Ascending aorta (tissue), 2 donors: ENCODE measurements at regions not wholly inside any gene's neighbourhood (a gene's known extent, or its start where the extent isn't known, plus 50 kb on each side); places are given as distances from the start of the nearest gene placed in this dataset.

ENCODE experiments used
- DNase-seq, 2 donors: peaks; one replicate each; pipeline ENCODE4 v3.0.0-alpha.2; 2019; ENCODE audit warnings: low spot score in 2 of 2
- H3K27ac ChIP-seq, 2 donors: fragments of 200-600 bp; sonication (generic); one replicate each; pipeline ENCODE4 v1.5.1; 2016 to 2017; ENCODE audit warnings: mild to moderate bottlenecking in 1 of 2
- H3K27me3 ChIP-seq: fragments of 200-600 bp; sonication (generic); one replicate; pipeline ENCODE4 v1.5.1; 2017
- H3K36me3 ChIP-seq, 2 donors: fragments of 200-600 bp; sonication (generic); one replicate each; pipeline ENCODE4 v1.5.1; 2016
- H3K4me1 ChIP-seq, 2 donors: fragments of 200-600 bp; sonication (generic); one replicate each; pipeline ENCODE4 v1.5.1; 2016 to 2017; ENCODE audit warnings: mild to moderate bottlenecking in 1 of 2
- H3K4me3 ChIP-seq, 2 donors: fragments of 200-600 bp; sonication (generic); one replicate each; pipeline ENCODE4 v1.5.1; 2016 to 2017; ENCODE audit warnings: mild to moderate bottlenecking in 1 of 2
- H3K9me3 ChIP-seq, 2 donors: fragments of 200-600 bp; sonication (generic); one replicate each; pipeline ENCODE4 v1.5.1; 2016
- intact Hi-C: fragments of 100-400 bp; cut with DNase I; formaldehyde crosslinking; loops from one replicate; pipeline ENCODE4 v1.15.1; 2023
- TF ChIP-seq, protein P1 (sequence below), 3 experiments: fragments of 200-600 bp in 2 of 3; fragments of 450-650 bp in 1 of 3; sonication (generic) in 2 of 3; IDR thresholded peaks; one replicate each; pipeline ENCODE4 v1.5.1; 2016 to 2019; ENCODE audit warnings: antibody characterized with exemption in 3 of 3, mild to moderate bottlenecking in 1 of 3, moderate library complexity in 1 of 3

DNA sequence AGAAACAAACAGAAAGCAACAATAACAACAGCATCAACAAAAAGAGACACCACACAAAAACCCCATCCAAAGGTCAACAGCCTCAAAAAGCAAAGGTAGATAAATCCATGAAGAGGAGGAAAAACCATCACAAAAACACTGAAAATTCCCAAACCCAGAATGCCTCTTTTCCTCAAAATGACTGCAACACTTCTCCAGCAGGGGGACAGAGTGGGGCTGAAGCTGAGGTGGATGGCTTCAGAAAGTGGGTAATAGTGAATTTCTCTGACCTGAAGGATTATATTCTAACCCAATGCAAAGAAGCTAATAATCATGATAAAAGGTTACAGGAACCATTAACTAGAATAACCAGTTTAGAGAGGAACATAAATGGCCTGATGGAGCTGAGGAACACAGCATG lies 888.2 kb downstream of the RAB28 start:
- no peak for DNase-seq
- Histone ChIP-seq H3K27me3 (no peaks in the 10 kb centered on the region), H3K9me3 (no peaks in the 10 kb centered on the region), H3K27ac (no peak overlapping the region), H3K4me1 (no peaks in the 10 kb centered on the region), H3K36me3 (no peaks in the 10 kb centered on the region), H3K4me3 (no peak overlapping the region)
- TF ChIP-seq, protein P1, sequence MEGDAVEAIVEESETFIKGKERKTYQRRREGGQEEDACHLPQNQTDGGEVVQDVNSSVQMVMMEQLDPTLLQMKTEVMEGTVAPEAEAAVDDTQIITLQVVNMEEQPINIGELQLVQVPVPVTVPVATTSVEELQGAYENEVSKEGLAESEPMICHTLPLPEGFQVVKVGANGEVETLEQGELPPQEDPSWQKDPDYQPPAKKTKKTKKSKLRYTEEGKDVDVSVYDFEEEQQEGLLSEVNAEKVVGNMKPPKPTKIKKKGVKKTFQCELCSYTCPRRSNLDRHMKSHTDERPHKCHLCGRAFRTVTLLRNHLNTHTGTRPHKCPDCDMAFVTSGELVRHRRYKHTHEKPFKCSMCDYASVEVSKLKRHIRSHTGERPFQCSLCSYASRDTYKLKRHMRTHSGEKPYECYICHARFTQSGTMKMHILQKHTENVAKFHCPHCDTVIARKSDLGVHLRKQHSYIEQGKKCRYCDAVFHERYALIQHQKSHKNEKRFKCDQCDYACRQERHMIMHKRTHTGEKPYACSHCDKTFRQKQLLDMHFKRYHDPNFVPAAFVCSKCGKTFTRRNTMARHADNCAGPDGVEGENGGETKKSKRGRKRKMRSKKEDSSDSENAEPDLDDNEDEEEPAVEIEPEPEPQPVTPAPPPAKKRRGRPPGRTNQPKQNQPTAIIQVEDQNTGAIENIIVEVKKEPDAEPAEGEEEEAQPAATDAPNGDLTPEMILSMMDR (IDR thresholded peaks at IDR 0.05), result no peak
- intact Hi-C loops, result no loop called here

DNA sequence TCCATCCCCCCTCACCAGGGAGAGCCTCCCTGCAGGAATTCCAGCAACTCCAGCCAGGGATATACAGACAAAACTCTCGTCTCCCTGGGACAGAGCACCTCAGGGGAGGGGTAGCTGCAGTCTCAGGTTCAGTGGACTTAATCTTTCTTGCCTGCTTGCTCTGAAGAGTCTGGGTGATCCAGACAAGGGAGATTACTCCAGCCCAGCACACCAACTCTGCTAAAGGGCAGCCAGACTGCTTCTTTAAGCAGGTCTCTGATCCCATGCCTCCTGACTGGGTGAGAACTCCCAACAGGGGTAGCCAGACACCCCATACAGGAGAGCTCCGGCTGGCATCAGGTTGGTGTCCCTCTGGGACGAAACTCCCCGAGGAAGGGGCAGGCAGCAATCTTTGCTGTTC lies 888.7 kb downstream of the RAB28 start:
- intact Hi-C loops, result no loop called here
- TF ChIP-seq, protein P1 (IDR thresholded peaks at IDR 0.05), result no peak
- H3K27me3 ChIP-seq, result no peaks in the 10 kb centered on the region
- no peaks in the 10 kb centered on the region for H3K4me1 ChIP-seq
- no peak overlapping the region for H3K4me3 ChIP-seq
- H3K36me3 ChIP-seq, result no peaks in the 10 kb centered on the region
- DNase-seq, result no peak
- H3K27ac ChIP-seq, result no peak overlapping the region
- no peaks in the 10 kb centered on the region for H3K9me3 ChIP-seq

DNA sequence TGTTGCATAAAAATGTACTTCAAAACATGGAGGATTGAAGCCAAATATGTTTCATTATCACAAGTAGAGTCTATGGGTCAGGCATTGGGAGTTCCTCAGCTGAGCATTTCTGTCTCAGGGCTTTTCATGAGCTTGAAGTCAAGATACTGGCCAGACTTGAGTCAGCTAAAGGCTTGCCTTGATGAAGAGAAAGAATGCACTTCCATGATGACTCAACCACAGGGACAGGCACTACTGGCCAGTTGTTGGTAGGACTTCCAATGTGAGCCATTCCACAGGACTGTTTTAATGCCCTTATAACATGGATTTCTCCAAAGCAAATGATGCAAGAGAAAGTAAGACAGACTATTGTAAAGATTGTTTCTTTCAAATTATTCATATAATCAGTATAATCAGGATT lies 895.6 kb downstream of the RAB28 start:
- H3K36me3 ChIP-seq, result no peaks in the 10 kb centered on the region
- H3K4me1 ChIP-seq, result no peaks in the 10 kb centered on the region
- H3K27me3 ChIP-seq, result no peaks in the 10 kb centered on the region
- no peak for DNase-seq
- TF ChIP-seq, protein P1 (IDR thresholded peaks at IDR 0.05), result no peak
- no peak overlapping the region for H3K4me3 ChIP-seq
- intact Hi-C loops, result no loop called here
- H3K9me3 ChIP-seq, result no peaks in the 10 kb centered on the region
- no peak overlapping the region for H3K27ac ChIP-seq

DNA sequence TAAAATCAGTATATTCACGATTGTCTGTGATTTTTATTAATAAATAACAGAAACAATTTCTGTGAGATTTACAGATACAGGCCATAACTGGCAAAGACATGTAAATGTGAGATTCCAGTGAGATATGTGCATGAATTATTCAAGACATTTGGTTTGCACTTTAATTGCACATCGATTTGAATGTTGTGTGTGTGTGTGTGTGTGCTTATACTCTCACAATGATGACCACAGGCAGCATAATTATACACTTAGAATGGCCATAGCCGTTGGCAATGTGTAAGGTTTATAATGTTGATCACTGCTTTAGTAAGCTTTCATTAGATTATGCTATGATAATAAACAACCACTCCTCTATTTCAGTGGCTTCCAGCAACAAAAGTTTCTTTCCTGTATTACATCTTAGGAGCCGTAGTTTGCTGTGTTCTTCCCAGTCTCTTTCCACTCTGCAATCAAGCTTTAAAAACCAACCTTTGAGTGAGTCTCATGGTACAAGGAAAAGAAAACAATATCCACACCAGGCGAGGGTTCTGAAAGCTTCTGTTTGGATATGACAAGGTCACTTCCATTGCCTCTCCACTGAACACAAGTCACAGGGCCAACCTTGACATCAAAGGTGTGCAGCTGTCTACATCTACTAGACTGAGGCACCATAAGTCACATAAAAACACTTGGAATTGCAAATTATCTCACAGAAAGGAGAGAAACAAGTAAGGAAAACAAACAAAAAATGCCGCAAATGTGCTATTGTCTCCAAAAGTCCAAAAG lies 897.7 kb downstream of the RAB28 start:
- Histone ChIP-seq H3K27ac (no peak overlapping the region), H3K27me3 (no peaks in the 10 kb centered on the region), H3K36me3 (no peaks in the 10 kb centered on the region), H3K9me3 (no peaks in the 10 kb centered on the region), H3K4me1 (no peaks in the 10 kb centered on the region), H3K4me3 (no peak overlapping the region)
- TF ChIP-seq, protein P1 (IDR thresholded peaks at IDR 0.05), result no peak
- no peak for DNase-seq
- intact Hi-C loops, result no loop called here

DNA sequence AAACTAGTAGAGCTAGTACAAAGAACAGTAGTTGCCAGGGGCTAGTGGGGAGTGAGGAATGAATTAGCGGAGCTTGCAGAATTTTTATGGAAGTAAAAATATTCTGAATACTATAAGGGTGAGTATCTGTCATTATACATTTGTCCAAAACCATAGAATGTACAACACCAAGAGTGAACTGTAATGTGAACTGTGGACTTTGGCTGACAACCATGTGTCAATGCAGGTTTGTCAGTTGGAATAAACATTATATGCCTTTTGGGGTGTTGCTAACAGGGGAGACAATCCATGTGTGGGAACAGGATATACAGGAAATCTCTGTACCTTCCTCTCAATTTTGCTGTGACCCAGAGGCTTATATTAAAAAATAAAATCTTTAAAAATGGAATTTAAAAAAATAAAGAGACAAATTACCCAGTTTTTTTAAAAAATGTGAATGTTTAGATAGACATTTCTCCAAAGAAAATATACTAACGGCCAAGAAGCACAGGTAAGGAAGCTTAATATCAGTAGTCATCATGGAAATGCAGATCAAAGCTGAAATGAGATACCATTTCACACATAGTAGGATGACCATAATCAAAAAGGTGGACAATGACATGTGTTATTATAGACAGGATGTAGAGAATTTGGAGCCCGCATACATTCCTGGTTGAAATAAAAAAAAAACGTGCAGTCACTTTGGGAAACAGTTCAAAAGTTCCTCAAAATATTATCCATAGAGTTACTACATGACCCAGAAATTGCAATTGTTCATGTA lies 899.8 kb downstream of the RAB28 start:
- DNase-seq, result no peak
- H3K27ac ChIP-seq, result no peak overlapping the region
- H3K4me3 ChIP-seq, result no peak overlapping the region
- H3K9me3 ChIP-seq, result no peaks in the 10 kb centered on the region
- no peaks in the 10 kb centered on the region for H3K36me3 ChIP-seq
- H3K27me3 ChIP-seq, result no peaks in the 10 kb centered on the region
- TF ChIP-seq, protein P1 (IDR thresholded peaks at IDR 0.05), result no peak
- no peaks in the 10 kb centered on the region for H3K4me1 ChIP-seq
- intact Hi-C loops, result no loop called here
